ENCODE measurements at regions not wholly inside any gene's neighbourhood (a gene's known extent, or its start where the extent isn't known, plus 50 kb on each side); places are given as distances from the start of the nearest gene placed in this dataset.

GRCh38 chr18:73638709-73639108, 508.9 kb downstream of the FBXO15 start:
- Mint-ChIP-seq H3K27ac (no peak overlapping the region), H3K4me3 (no peak overlapping the region), H3K4me1 (ENCODE audit: low read depth) (no peaks in the 10 kb centered on the region), H3K27me3 (no peaks in the 10 kb centered on the region), H3K36me3 (ENCODE audit: low read depth) (no peaks in the 10 kb centered on the region), H3K9me3 (no peaks in the 10 kb centered on the region)
- intact Hi-C loops (cut with micrococcal nuclease), result no loop called here

DNA sequence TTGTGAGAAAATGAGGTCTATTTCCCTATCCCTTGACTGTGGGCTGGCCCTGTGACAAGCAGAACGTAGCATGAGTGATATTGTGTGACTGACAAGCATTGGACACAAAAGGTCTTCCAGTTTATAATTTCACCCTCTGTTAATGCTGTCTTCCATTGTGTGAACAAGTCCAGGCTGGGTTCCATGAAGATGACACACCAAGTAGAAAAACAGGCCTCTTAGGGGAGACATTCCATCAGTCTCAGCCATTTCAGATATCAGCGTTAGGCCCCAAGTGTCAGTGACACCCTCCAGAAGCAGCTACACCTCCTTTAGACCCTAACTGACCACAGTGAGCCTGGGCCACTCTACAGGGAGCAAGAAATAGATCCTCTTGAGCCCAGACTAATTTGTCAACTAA, 511.3 kb downstream of the FBXO15 start:
- Mint-ChIP-seq H3K9me3 (no peaks in the 10 kb centered on the region), H3K4me1 (ENCODE audit: low read depth) (no peaks in the 10 kb centered on the region), H3K4me3 (no peak overlapping the region), H3K27me3 (no peaks in the 10 kb centered on the region), H3K27ac (no peak overlapping the region), H3K36me3 (ENCODE audit: low read depth) (no peaks in the 10 kb centered on the region)
- intact Hi-C loops (cut with micrococcal nuclease), result no loop called here

DNA sequence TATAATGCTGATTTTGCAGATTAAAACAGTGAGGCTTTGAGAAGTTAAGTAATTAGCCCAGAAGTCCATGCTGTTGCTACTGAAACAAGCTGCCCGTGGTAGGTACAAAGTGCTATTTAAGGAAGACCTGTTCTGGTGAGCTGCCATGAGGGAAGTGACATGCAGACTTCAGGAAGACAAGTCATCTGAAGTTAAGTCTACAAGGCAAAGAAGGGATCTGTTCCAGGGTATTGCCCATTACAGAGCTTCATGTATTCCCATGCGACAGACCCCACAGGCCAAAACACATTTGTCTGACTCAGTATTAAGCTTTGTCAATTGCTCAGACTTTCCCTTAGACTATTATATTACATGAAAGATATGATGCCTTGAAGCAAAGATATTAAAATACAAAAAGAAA, 520.8 kb downstream of the FBXO15 start:
- H3K27me3 Mint-ChIP-seq, result no peaks in the 10 kb centered on the region
- H3K27ac Mint-ChIP-seq, result no peak overlapping the region
- intact Hi-C loops (cut with micrococcal nuclease), result no loop called here
- H3K36me3 Mint-ChIP-seq (ENCODE audit: low read depth), result no peaks in the 10 kb centered on the region
- no peaks in the 10 kb centered on the region for H3K9me3 Mint-ChIP-seq
- H3K4me3 Mint-ChIP-seq, result no peak overlapping the region
- no peaks in the 10 kb centered on the region for H3K4me1 Mint-ChIP-seq (ENCODE audit: low read depth)

- Mint-ChIP-seq H3K4me1 (ENCODE audit: low read depth) (no peaks in the 10 kb centered on the region), H3K9me3 (no peaks in the 10 kb centered on the region), H3K27me3 (no peaks in the 10 kb centered on the region), H3K36me3 (ENCODE audit: low read depth) (no peaks in the 10 kb centered on the region), H3K27ac (no peak overlapping the region), H3K4me3 (no peak overlapping the region)
- intact Hi-C loops (cut with micrococcal nuclease), result no loop called here
Measured at GRCh38 chr18:73626221-73626620, 521.4 kb downstream of the FBXO15 start.

- H3K4me1 Mint-ChIP-seq (ENCODE audit: low read depth), result no peaks in the 10 kb centered on the region
- no peak overlapping the region for H3K4me3 Mint-ChIP-seq
- intact Hi-C loops (cut with micrococcal nuclease), result no loop called here
- no peak overlapping the region for H3K27ac Mint-ChIP-seq
- no peaks in the 10 kb centered on the region for H3K27me3 Mint-ChIP-seq
- H3K36me3 Mint-ChIP-seq (ENCODE audit: low read depth), result no peaks in the 10 kb centered on the region
- H3K9me3 Mint-ChIP-seq, result no peaks in the 10 kb centered on the region
Measured at GRCh38 chr18:73621091-73621490, 526.5 kb downstream of the FBXO15 start.

GRCh38 chr18:73617981-73618380, 529.7 kb downstream of the FBXO15 start:
- Mint-ChIP-seq H3K36me3 (ENCODE audit: low read depth) (no peaks in the 10 kb centered on the region), H3K9me3 (no peaks in the 10 kb centered on the region), H3K27ac (no peak overlapping the region), H3K4me1 (ENCODE audit: low read depth) (no peaks in the 10 kb centered on the region), H3K4me3 (no peak overlapping the region), H3K27me3 (no peaks in the 10 kb centered on the region)
- intact Hi-C loops (cut with micrococcal nuclease), result no loop called here

DNA sequence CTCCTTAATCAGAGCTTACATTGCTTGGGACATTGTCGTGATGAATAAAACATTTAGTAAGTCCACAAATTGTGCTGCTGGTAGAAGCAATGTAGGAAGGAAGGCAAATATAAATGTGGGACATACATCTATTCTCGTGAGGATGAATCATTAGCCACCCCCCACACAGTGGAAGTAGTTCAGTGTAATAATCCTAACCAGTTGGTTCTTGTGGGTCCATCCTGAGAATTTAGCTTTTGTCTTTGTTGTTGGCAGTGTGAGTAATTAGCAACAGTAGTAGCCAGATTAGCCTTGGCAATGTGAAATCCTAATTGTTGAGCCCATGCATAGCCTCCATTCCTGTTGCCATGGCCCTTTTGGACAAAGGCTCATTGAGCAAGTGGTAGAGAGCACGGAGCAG, 532.1 kb downstream of the FBXO15 start:
- Mint-ChIP-seq H3K36me3 (ENCODE audit: low read depth) (no peaks in the 10 kb centered on the region), H3K27me3 (no peaks in the 10 kb centered on the region), H3K4me1 (ENCODE audit: low read depth) (no peaks in the 10 kb centered on the region), H3K4me3 (no peak overlapping the region), H3K27ac (no peak overlapping the region), H3K9me3 (no peaks in the 10 kb centered on the region)
- intact Hi-C loops (cut with micrococcal nuclease), result no loop called here

- intact Hi-C loops (cut with micrococcal nuclease), result no loop called here
- no peaks in the 10 kb centered on the region for H3K27me3 Mint-ChIP-seq
Measured at GRCh38 chr18:73614812-73615211, 532.8 kb downstream of the FBXO15 start.

DNA sequence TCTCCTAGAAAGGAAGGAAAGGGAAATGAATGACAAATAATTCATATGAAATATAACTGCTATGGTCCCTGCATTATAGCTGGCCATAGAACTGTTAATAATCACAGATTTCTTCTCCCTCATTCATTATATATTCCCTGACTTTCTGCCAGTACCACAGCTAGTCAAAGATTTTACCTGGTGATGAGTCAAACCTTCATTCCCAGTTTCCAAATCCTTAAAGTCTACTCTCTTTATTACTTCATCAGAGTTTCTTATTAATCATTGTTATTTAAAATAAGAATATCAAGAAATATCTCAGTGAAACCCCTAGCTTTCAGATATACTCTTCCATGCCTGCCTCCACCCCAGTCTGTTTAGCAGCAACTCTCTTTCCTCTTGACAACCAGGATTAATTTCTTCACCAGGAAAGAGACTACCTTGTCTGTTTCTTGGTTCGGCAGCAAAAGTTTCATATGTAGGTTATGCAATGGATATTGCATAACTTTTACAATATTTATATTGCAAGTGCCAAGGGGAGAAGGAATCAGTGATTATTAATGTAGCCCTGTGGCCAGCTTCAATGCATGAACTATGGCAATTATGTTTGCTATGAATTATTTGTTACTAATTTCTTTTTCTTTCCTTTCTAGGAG, 533.8 kb downstream of the FBXO15 start:
- Mint-ChIP-seq H3K4me3 (no peak overlapping the region), H3K9me3 (no peaks in the 10 kb centered on the region), H3K27ac (no peak overlapping the region), H3K4me1 (ENCODE audit: low read depth) (no peaks in the 10 kb centered on the region), H3K36me3 (ENCODE audit: low read depth) (no peaks in the 10 kb centered on the region), H3K27me3 (no peaks in the 10 kb centered on the region)
- intact Hi-C loops (cut with micrococcal nuclease), result no loop called here

More at GRCh38 chr18:73614812-73615211, 532.8 kb downstream of the FBXO15 start:
- Mint-ChIP-seq H3K36me3 (ENCODE audit: low read depth) (no peaks in the 10 kb centered on the region), H3K9me3 (no peaks in the 10 kb centered on the region), H3K4me1 (ENCODE audit: low read depth) (no peaks in the 10 kb centered on the region), H3K27ac (no peak overlapping the region), H3K4me3 (no peak overlapping the region)

DNA sequence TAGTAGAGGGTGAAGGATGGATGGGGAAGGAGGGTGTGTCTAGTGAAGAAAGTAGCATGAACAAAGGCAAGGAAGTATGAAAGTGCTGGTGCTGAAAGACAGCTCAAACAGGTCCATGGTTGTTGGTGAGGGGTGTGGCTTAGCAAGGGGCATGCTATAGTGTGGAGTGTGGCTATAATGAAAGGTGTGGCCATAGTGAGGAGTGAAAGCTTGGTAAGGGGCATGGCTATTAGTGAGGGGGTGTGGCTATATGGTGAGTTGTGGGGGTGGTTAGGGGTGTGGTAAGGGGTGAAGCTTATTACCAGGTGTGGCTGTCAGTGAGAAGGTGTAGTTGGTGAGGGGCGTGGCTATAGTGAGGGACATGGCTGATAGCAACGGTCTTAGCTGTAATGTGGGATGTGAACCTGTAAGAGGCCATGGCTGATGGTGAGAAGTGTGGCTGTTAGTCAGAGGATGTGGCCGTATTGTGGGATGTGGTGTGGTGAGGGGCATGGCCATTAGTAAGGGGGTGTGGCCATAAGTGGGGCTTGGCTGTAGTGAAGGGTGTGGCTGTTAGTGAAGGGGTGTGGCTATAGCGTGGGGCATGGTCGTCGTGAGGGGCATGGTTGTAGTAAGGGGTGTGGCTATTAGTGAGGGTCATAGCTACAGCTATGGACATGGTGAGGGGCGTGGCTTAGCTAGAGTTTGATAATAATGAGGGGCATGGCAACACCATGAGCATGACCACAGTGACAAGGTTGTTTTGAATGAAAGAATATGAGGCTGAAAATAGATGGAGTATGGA, 549.6 kb downstream of the FBXO15 start:
- Mint-ChIP-seq H3K27ac (no peak overlapping the region), H3K9me3 (no peaks in the 10 kb centered on the region), H3K4me1 (ENCODE audit: low read depth) (no peaks in the 10 kb centered on the region), H3K4me3 (no peak overlapping the region), H3K27me3 (no peaks in the 10 kb centered on the region), H3K36me3 (ENCODE audit: low read depth) (no peaks in the 10 kb centered on the region)
- intact Hi-C loops (cut with micrococcal nuclease), result no loop called here

DNA sequence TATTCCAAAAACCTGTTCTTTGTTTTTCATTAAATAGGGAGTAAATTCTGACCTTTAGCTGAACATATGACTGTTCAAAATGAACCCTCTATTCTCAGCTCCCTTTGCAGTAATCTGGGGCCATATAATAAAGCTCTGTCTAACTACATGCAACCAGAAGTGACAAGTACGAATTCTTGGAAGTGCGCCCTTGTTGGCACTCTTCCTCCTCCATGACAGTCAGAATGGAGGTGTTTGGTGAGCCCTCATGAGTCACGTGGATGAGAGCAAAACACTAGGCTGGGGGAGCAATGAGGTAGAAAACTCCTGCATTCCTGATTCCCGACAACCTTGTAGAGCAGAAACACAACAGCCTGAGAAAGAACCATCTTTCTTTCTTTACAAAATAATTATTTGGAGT, 552.9 kb downstream of the FBXO15 start:
- H3K4me1 Mint-ChIP-seq (ENCODE audit: low read depth), result no peaks in the 10 kb centered on the region
- H3K27ac Mint-ChIP-seq, result no peak overlapping the region
- H3K27me3 Mint-ChIP-seq, result no peaks in the 10 kb centered on the region
- intact Hi-C loops (cut with micrococcal nuclease), result no loop called here
- no peaks in the 10 kb centered on the region for H3K9me3 Mint-ChIP-seq
- H3K36me3 Mint-ChIP-seq (ENCODE audit: low read depth), result no peaks in the 10 kb centered on the region
- no peak overlapping the region for H3K4me3 Mint-ChIP-seq

- intact Hi-C loops (cut with micrococcal nuclease), result no loop called here
- no peaks in the 10 kb centered on the region for H3K27me3 Mint-ChIP-seq
Measured at GRCh38 chr18:73593207-73593606, 554.4 kb downstream of the FBXO15 start.

DNA sequence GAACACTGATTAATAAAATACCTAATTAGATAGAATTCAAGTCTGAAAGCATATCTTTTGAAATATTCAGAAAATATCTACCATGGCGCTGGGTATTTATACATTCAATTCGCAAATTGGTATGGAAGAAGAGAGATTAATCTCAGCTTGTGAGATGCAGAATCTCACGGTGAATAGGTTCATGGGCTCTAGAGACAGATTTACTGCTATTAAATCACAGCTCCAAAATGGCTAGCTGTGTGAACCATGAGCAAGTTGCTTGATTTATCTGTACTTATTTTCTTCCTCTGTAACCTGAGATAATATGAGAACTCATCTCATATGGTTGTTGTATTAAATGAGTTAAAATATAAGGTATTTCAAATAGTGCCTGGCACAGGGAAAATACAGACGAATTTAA, 556.7 kb downstream of the FBXO15 start:
- H3K36me3 Mint-ChIP-seq (ENCODE audit: low read depth), result no peaks in the 10 kb centered on the region
- intact Hi-C loops (cut with micrococcal nuclease), result no loop called here
- H3K27ac Mint-ChIP-seq, result no peak overlapping the region
- no peaks in the 10 kb centered on the region for H3K9me3 Mint-ChIP-seq
- H3K4me3 Mint-ChIP-seq, result no peak overlapping the region
- H3K4me1 Mint-ChIP-seq (ENCODE audit: low read depth), result no peaks in the 10 kb centered on the region
- no peaks in the 10 kb centered on the region for H3K27me3 Mint-ChIP-seq

More at GRCh38 chr18:73593207-73593606, 554.4 kb downstream of the FBXO15 start:
- H3K9me3 Mint-ChIP-seq, result no peaks in the 10 kb centered on the region
- H3K4me1 Mint-ChIP-seq (ENCODE audit: low read depth), result no peaks in the 10 kb centered on the region
- no peak overlapping the region for H3K27ac Mint-ChIP-seq
- H3K36me3 Mint-ChIP-seq (ENCODE audit: low read depth), result no peaks in the 10 kb centered on the region
- H3K4me3 Mint-ChIP-seq, result no peak overlapping the region

GRCh38 chr18:73579698-73580097, 567.9 kb downstream of the FBXO15 start:
- Mint-ChIP-seq H3K36me3 (ENCODE audit: low read depth) (no peaks in the 10 kb centered on the region), H3K9me3 (peaks cover 11% of the 10 kb centered on the region), H3K27me3 (no peaks in the 10 kb centered on the region), H3K4me1 (ENCODE audit: low read depth) (no peaks in the 10 kb centered on the region), H3K4me3 (no peak overlapping the region), H3K27ac (no peak overlapping the region)
- intact Hi-C loops (cut with micrococcal nuclease), result no loop called here

GRCh38 chr18:73577365-73577764, 570.3 kb downstream of the FBXO15 start:
- intact Hi-C loops (cut with micrococcal nuclease), result no loop called here
- H3K4me1 Mint-ChIP-seq (ENCODE audit: low read depth), result no peaks in the 10 kb centered on the region
- no peaks in the 10 kb centered on the region for H3K36me3 Mint-ChIP-seq (ENCODE audit: low read depth)
- no peak overlapping the region for H3K27ac Mint-ChIP-seq
- H3K4me3 Mint-ChIP-seq, result no peak overlapping the region
- peaks cover 1% of the 10 kb centered on the region for H3K9me3 Mint-ChIP-seq
- H3K27me3 Mint-ChIP-seq, result no peaks in the 10 kb centered on the region

Measured in dendritic cell treated with granulocyte-macrophage colony-stimulating factor and Interleukin-4, amounts not matched to agents 40 ng/mL and 50 ng/mL, for 4 days (primary cell).